SK-N-SH (cell line): ENCODE measurements at regions not wholly inside any gene's neighbourhood (a gene's known extent, or its start where the extent isn't known, plus 50 kb on each side); places are given as distances from the start of the nearest gene placed in this dataset.

Experiments used
- CTCF ChIA-PET: fragments of 300-600, 350-600 bp; formaldehyde crosslinking; extraction: SDS; loops from one replicate; lab custom pipeline; 2021; lab: Yijun Ruan, JAX
- POLR2A ChIA-PET: fragments of 350-600 bp; sonication (Branson Sonifier 250); formaldehyde crosslinking; extraction: SDS; loops from one replicate; lab custom pipeline; 2020; ENCODE audit warnings: antibody characterized with exemption, inconsistent platforms; lab: Yijun Ruan, JAX
- DNase-seq: peaks from one replicate; pipeline ENCODE4 v3.0.0; 2012
- H2AFZ ChIP-seq: fragments of 200-600 bp; sonication (generic); 2 replicates; pipeline ENCODE4 v1.8.1; 2016; ENCODE audit warnings: antibody characterized with exemption, mild to moderate bottlenecking, low read depth
- H3F3A ChIP-seq: fragments of 200-600 bp; sonication (generic); replicated peaks from 2 replicates; pipeline ENCODE3; 2016; ENCODE audit warnings: antibody characterized with exemption, mild to moderate bottlenecking; ENCODE audit not compliant: insufficient read depth
- H3K27ac ChIP-seq, 2 experiments: fragments of 200-500 bp in 1 of 2; fragments of 200-600 bp in 1 of 2; sonication (Bioruptor generic) in 1 of 2; sonication (generic), shearing (Covaris generic) in 1 of 2; 2 replicates each; pipeline versions ENCODE4 v1.5.1 to v1.6.1; 2014 to 2016; ENCODE audit warnings: low read depth in 2 of 2, inconsistent platforms in 1 of 2, low read length in 1 of 2, mild to moderate bottlenecking in 1 of 2, mixed read lengths in 1 of 2
- H3K27me3 ChIP-seq: fragments of 200-600 bp; sonication (generic), shearing (Covaris generic); 2 replicates; pipeline ENCODE4 v1.6.1; 2016; ENCODE audit warnings: mixed run types; ENCODE audit not compliant: insufficient read depth
- H3K36me3 ChIP-seq, 2 experiments: fragments of 200-500 bp in 1 of 2; fragments of 200-600 bp in 1 of 2; sonication (Bioruptor generic) in 1 of 2; sonication (generic) in 1 of 2; replicated peaks in 1 of 2; 2 replicates each; pipeline versions ENCODE3 to v1.5.1; 2014 to 2016; ENCODE audit warnings: low read length in 1 of 2, mild to moderate bottlenecking in 1 of 2; ENCODE audit not compliant: insufficient read depth in 2 of 2, control insufficient read depth in 1 of 2
- H3K4me1 ChIP-seq, 2 experiments: fragments of 200-500 bp in 1 of 2; fragments of 200-600 bp in 1 of 2; sonication (Bioruptor generic) in 1 of 2; sonication (generic), shearing (Covaris generic) in 1 of 2; 2 replicates each; pipeline versions ENCODE4 v1.5.1 to v1.6.1; 2014 to 2016; ENCODE audit warnings: low read depth in 1 of 2, low read length in 1 of 2, mixed run types in 1 of 2; ENCODE audit not compliant: insufficient read depth in 2 of 2, control insufficient read depth in 1 of 2
- H3K4me2 ChIP-seq: fragments of 200-600 bp; sonication (generic), shearing (Covaris generic); 2 replicates; pipeline ENCODE4 v1.6.1; 2017; ENCODE audit warnings: mixed run types
- H3K4me3 ChIP-seq, 2 experiments: fragments of 200-500 bp in 1 of 2; fragments of 200-600 bp in 1 of 2; sonication (Bioruptor generic) in 1 of 2; sonication (generic), shearing (Covaris generic) in 1 of 2; 2 replicates each; pipeline versions ENCODE4 v1.5.1 to v1.8.1; 2014 to 2016; ENCODE audit warnings: low read depth in 2 of 2, inconsistent platforms in 1 of 2, low read length in 1 of 2, mild to moderate bottlenecking in 1 of 2, mixed read lengths in 1 of 2, moderate library complexity in 1 of 2
- H3K79me2 ChIP-seq: fragments of 200-600 bp; sonication (generic); 2 replicates; pipeline ENCODE4 v1.8.1; 2017; ENCODE audit warnings: mild to moderate bottlenecking; ENCODE audit not compliant: insufficient read depth
- H3K9ac ChIP-seq: fragments of 200-600 bp; sonication (generic); 2 replicates; pipeline ENCODE4 v1.6.1; 2017; ENCODE audit warnings: mixed run types
- H3K9me2 ChIP-seq: fragments of 200-600 bp; sonication (generic); 2 replicates; pipeline ENCODE4 v1.6.1; 2017; ENCODE audit warnings: mixed run types
- H3K9me3 ChIP-seq: fragments of 200-600 bp; sonication (generic); 2 replicates; pipeline ENCODE4 v1.6.1; 2017; ENCODE audit warnings: mixed run types, mild to moderate bottlenecking, moderate library complexity
- H4K20me1 ChIP-seq: fragments of 200-600 bp; sonication (generic); 2 replicates; pipeline ENCODE4 v1.6.1; 2017; ENCODE audit warnings: mild to moderate bottlenecking, mixed run types; ENCODE audit not compliant: insufficient read depth
- CHD2 ChIP-seq: fragments of 150-350 bp; IDR thresholded peaks from 2 replicates; pipeline ENCODE4 v1.6.1; 2018; ENCODE audit warnings: low read length; ENCODE audit not compliant: partially characterized antibody
- ELF1 ChIP-seq: IDR thresholded peaks from 2 replicates; pipeline ENCODE4 v1.4.0; 2012
- EP300 ChIP-seq, 2 experiments: IDR thresholded peaks; 2 replicates each; pipeline versions ENCODE4 v1.4.0 to v1.6.1; 2012; ENCODE audit warnings: borderline replicate concordance in 1 of 2, low read depth in 1 of 2, low read length in 1 of 2
- EZH2phosphoT487 ChIP-seq: fragments of 200-600 bp; sonication (generic); IDR thresholded peaks from 2 replicates; pipeline ENCODE4 v1.6.1; 2017; ENCODE audit warnings: low read depth, mixed run types, mild to moderate bottlenecking, antibody characterized with exemption, moderate library complexity, borderline replicate concordance
- FOSL2 ChIP-seq: IDR thresholded peaks from 2 replicates; pipeline ENCODE4 v1.4.0; 2012; ENCODE audit warnings: low read depth, mild to moderate bottlenecking, moderate library complexity, borderline replicate concordance
- FOXJ3 ChIP-seq: sonication (generic); formaldehyde crosslinking; IDR thresholded peaks from 2 replicates; pipeline ENCODE4 v1.5.1; 2020; ENCODE audit warnings: mild to moderate bottlenecking, missing genetic modification reagents
- GABPA ChIP-seq: IDR thresholded peaks from 2 replicates; pipeline ENCODE4 v1.4.0; 2012; ENCODE audit warnings: low read depth, mild to moderate bottlenecking
- GATA2 ChIP-seq: sonication (generic); formaldehyde crosslinking; IDR thresholded peaks from 2 replicates; pipeline ENCODE4 v1.5.0; 2020; ENCODE audit warnings: mild to moderate bottlenecking, missing genetic modification reagents
- MXI1 ChIP-seq: IDR thresholded peaks from 2 replicates; pipeline ENCODE4 v1.6.1; 2012; ENCODE audit warnings: mild to moderate bottlenecking, low read depth, low read length, improper control_type of control experiment
- NRF1 ChIP-seq: IDR thresholded peaks from 2 replicates; pipeline ENCODE4 v1.6.1; 2012; ENCODE audit warnings: low read depth, mild to moderate bottlenecking, low read length
- POLR2AphosphoS5 ChIP-seq: IDR thresholded peaks from 2 replicates; pipeline ENCODE4 v1.6.1; 2012; ENCODE audit warnings: low read depth, low read length
- REST ChIP-seq: IDR thresholded peaks from 2 replicates; pipeline ENCODE4 v1.6.1; 2012; ENCODE audit warnings: mild to moderate bottlenecking, low read depth, low read length, moderate library complexity
- RXRA ChIP-seq: IDR thresholded peaks from 2 replicates; pipeline ENCODE4 v1.4.0; 2012; ENCODE audit warnings: low read depth, mild to moderate bottlenecking, borderline replicate concordance
- SIN3A ChIP-seq: IDR thresholded peaks from 2 replicates; pipeline ENCODE4 v1.6.1; 2012; ENCODE audit warnings: low read depth, mild to moderate bottlenecking, low read length, moderate library complexity, borderline replicate concordance
- TAF1 ChIP-seq: IDR thresholded peaks from 2 replicates; pipeline ENCODE4 v1.6.1; 2012; ENCODE audit warnings: low read depth, mild to moderate bottlenecking, low read length, moderate library complexity, borderline replicate concordance
- TCF12 ChIP-seq: IDR thresholded peaks from 2 replicates; pipeline ENCODE4 v1.4.0; 2012
- TEAD4 ChIP-seq: IDR thresholded peaks from 2 replicates; pipeline ENCODE4 v1.4.0; 2012; ENCODE audit warnings: mild to moderate bottlenecking, borderline replicate concordance; ENCODE audit not compliant: insufficient read depth
- USF2 ChIP-seq: fragments of 150-350 bp; IDR thresholded peaks from 2 replicates; pipeline ENCODE4 v1.6.1; 2017; ENCODE audit warnings: antibody characterized with exemption, low read length, low read depth, borderline replicate concordance
- YY1 ChIP-seq: IDR thresholded peaks from 2 replicates; pipeline ENCODE4 v1.4.0; 2012; ENCODE audit warnings: low read depth, mild to moderate bottlenecking
- WGBS: methylation state at CpG from one replicate; pipeline ENCODE4 v1.1.6; 2017; ENCODE audit warnings: low lambda C conversion rate; 5-methylcytosine and 5-hydroxymethylcytosine counted together

DNA sequence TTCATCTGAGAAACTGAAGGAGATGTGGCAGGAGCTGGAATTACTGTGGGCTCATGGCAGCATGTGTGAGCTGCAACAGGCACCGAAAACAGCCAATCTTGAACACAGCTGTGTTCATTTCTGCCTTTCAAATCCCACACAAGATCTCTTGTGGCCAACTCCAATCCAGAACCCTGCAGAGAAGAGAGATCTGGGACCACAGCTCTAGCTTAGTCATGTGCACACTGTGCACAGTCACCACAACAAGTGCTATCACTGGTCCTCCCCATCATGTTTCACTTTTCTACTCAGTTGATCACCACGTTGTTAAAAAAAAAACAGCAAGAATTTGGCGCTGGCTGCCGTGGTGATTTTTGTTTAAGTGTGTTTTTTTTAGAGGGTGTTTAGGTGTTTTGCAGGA is 254.5 kb upstream of the ELAC2 start:
- CTCF ChIA-PET: no interaction called here
- 5% methylated on average over 4 of the region's 4 CpGs for WGBS
- no peak overlapping the region for H3K9ac ChIP-seq

More for the DNA sequence above, 254.5 kb upstream of the ELAC2 start:
- Histone ChIP-seq H3K4me3 (no peak overlapping the region), H3F3A (no peaks in the 10 kb centered on the region), H3K4me2 (no peak overlapping the region), H3K79me2 (no peaks in the 10 kb centered on the region), H3K9me2 (no peaks in the 10 kb centered on the region), H3K36me3 (no peaks in the 10 kb centered on the region), H3K4me1 (no peaks in the 10 kb centered on the region), H2AFZ (no peak overlapping the region), H3K27me3 (peaks cover 20% of the 10 kb centered on the region; the same call in 1 of the 2 replicates), H3K9me3 (no peaks in the 10 kb centered on the region), H4K20me1 (no peaks in the 10 kb centered on the region), H3K27ac (no peak overlapping the region)
- DNase-seq: no peak
- no peak for TF ChIP-seq USF2
- TF ChIP-seq ELF1: no peak
- no peak for TF ChIP-seq NRF1
- no peak for TF ChIP-seq FOSL2
- no peak for TF ChIP-seq EP300 (IDR thresholded peaks at IDR 0.05; ENCODE audit: borderline replicate concordance in 1 of 2, low read depth in 1 of 2, low read length in 1 of 2)
- TF ChIP-seq TCF12: no peak
- TF ChIP-seq MXI1: no peak
- TF ChIP-seq YY1: no peak
- TF ChIP-seq SIN3A: no peak
- no peak for TF ChIP-seq EZH2phosphoT487
- no peak for TF ChIP-seq TAF1
- TF ChIP-seq FOXJ3 (CRISPR knock-in tag): no peak
- no peak for TF ChIP-seq GABPA
- no peak for TF ChIP-seq RXRA
- no peak for TF ChIP-seq CHD2
- no peak for TF ChIP-seq REST
- TF ChIP-seq POLR2AphosphoS5: no peak
- no peak for TF ChIP-seq GATA2 (CRISPR knock-in tag)
- no peak for TF ChIP-seq TEAD4
- POLR2A ChIA-PET: no interaction called here
